Uterus (tissue), 3 donors: ENCODE measurements at regions not wholly inside any gene's neighbourhood (a gene's known extent, or its start where the extent isn't known, plus 50 kb on each side); places are given as distances from the start of the nearest gene placed in this dataset.

Experiments used
- DNase-seq, 2 donors: peaks; one replicate each; pipeline ENCODE4 v3.0.0-alpha.2; 2019 to 2020
- H3K27ac ChIP-seq, 2 donors: fragments of 200-600 bp; sonication (generic); 1 replicate in 1 of 2; 2 replicates in 1 of 2; pipeline ENCODE4 v1.5.1; 2016 to 2018
- H3K27me3 ChIP-seq, 2 donors: fragments of 200-600 bp; sonication (generic); one replicate each; pipeline ENCODE4 v1.5.1; 2018 to 2019; ENCODE audit warnings: control low read depth in 1 of 2
- H3K36me3 ChIP-seq, 2 donors: fragments of 200-600 bp; sonication (generic); one replicate each; pipeline ENCODE4 v1.5.1; 2019; ENCODE audit warnings: control low read depth in 1 of 2
- H3K4me1 ChIP-seq, 2 donors: fragments of 200-600 bp; sonication (generic); one replicate each; pipeline ENCODE4 v1.5.1; 2018 to 2019; ENCODE audit warnings: control low read depth in 1 of 2
- H3K4me3 ChIP-seq, 2 donors: fragments of 200-600 bp; sonication (generic); 1 replicate in 1 of 2; 2 replicates in 1 of 2; pipeline ENCODE4 v1.5.1; 2018 to 2019; ENCODE audit warnings: mild to moderate bottlenecking in 1 of 2
- H3K9me3 ChIP-seq, 2 donors: fragments of 200-600 bp; sonication (generic); one replicate each; pipeline ENCODE4 v1.5.1; 2019; ENCODE audit warnings: control low read depth in 1 of 2
- CTCF ChIP-seq, 4 experiments: fragments of 200-600 bp in 2 of 4; fragments of 450-650 bp in 2 of 4; sonication (generic) in 2 of 4; IDR thresholded peaks; one replicate each; pipeline ENCODE4 v1.5.1; 2016 to 2019; ENCODE audit warnings: antibody characterized with exemption in 4 of 4, mild to moderate bottlenecking in 2 of 4, moderate library complexity in 1 of 4
- POLR2A ChIP-seq, 2 donors: fragments of 450-650 bp; IDR thresholded peaks; one replicate each; pipeline ENCODE4 v1.6.1; 2016; ENCODE audit warnings: antibody characterized with exemption in 2 of 2, mild to moderate bottlenecking in 1 of 2, moderate library complexity in 1 of 2
- intact Hi-C: fragments of 100-400 bp; cut with DNase I; formaldehyde crosslinking; loops from one replicate; pipeline ENCODE4 v1.15.1; 2023; ENCODE audit warnings: low total_unique reads
- donor health status: DM: yes; HTN: yes; CAD: no.

DNA sequence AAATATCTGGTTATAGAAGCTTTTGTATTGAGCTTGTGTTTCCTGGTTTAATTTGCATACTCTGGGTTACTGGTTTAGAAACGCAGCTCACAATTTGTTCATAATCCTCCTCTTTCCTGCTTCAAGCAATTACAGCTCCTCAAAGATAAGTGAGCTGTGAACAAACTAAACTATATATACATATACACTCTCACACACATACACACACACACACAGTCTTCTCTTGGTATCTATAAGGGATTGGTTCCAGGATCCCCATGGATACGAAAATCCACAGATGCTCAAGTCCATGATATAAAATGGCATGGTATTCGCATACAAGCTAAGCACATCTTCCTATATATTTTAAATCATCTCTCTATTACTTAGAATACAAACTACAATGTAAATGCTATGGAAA, 510.9 kb upstream of the CDH18 start:
- TF ChIP-seq POLR2A (IDR thresholded peaks at IDR 0.05) (no peak), CTCF (IDR thresholded peaks at IDR 0.05) (no peak)
- Histone ChIP-seq H3K4me3 (no peak overlapping the region), H3K27me3 (no peaks in the 10 kb centered on the region), H3K27ac (no peak overlapping the region), H3K4me1 (no peaks in the 10 kb centered on the region), H3K36me3 (no peaks in the 10 kb centered on the region), H3K9me3 (no peaks in the 10 kb centered on the region)
- DNase-seq: no peak
- intact Hi-C loops: no loop called here

DNA sequence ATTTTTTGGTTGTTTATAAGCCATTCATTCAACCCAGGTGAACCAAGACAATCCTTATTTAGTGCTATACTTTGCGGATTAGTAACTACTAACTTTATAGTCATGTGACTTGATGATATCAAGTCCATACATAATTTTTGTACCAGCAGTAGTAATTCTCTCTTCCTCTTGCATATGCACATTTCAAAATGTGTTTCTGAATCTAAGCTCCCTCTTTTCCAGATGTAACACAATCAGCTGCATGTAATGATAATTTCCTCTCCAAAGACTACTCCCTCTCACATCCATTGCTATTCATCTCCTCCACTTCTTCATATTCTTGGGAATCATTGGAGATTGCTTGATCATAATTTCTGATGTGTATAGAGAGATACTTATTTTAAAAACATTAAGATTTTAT, 510.1 kb upstream of the CDH18 start:
- Histone ChIP-seq H3K4me1 (no peaks in the 10 kb centered on the region), H3K9me3 (no peaks in the 10 kb centered on the region), H3K27me3 (no peaks in the 10 kb centered on the region), H3K36me3 (no peaks in the 10 kb centered on the region), H3K27ac (no peak overlapping the region), H3K4me3 (no peak overlapping the region)
- no peak for DNase-seq
- TF ChIP-seq POLR2A (IDR thresholded peaks at IDR 0.05): no peak
- no peak for TF ChIP-seq CTCF (IDR thresholded peaks at IDR 0.05)
- intact Hi-C loops: no loop called here

DNA sequence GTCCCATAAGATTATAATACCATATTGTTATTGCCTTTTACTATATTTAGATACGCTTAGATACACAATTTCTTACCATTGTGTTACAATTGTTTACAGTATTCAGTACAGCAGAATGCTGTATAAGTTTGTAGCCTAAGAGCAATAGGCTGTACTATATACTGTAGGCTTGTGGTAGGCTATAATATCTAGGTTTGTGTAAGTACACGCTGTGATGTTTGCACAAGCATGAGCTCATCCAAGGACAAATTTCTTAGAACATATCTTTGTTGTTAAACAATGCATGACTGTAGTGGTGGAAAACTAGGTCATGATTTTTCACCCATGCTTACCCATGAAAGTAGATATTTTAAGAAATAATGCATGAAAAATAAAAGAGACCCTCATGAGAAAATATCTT, 509.4 kb upstream of the CDH18 start:
- H3K27ac ChIP-seq: no peak overlapping the region
- H3K27me3 ChIP-seq: no peaks in the 10 kb centered on the region
- DNase-seq: no peak
- intact Hi-C loops: no loop called here
- no peaks in the 10 kb centered on the region for H3K9me3 ChIP-seq
- no peaks in the 10 kb centered on the region for H3K36me3 ChIP-seq
- no peak overlapping the region for H3K4me3 ChIP-seq
- no peaks in the 10 kb centered on the region for H3K4me1 ChIP-seq
- no peak for TF ChIP-seq CTCF (IDR thresholded peaks at IDR 0.05)
- no peak for TF ChIP-seq POLR2A (IDR thresholded peaks at IDR 0.05)

GRCh38 chr5:20494706-20495105, 506.7 kb upstream of the CDH18 start:
- no peaks in the 10 kb centered on the region for H3K27me3 ChIP-seq
- no peaks in the 10 kb centered on the region for H3K9me3 ChIP-seq
- H3K36me3 ChIP-seq: no peaks in the 10 kb centered on the region
- intact Hi-C loops: no loop called here
- DNase-seq: no peak
- no peak overlapping the region for H3K4me3 ChIP-seq
- no peak overlapping the region for H3K27ac ChIP-seq
- TF ChIP-seq POLR2A (IDR thresholded peaks at IDR 0.05): no peak
- TF ChIP-seq CTCF (IDR thresholded peaks at IDR 0.05): no peak
- H3K4me1 ChIP-seq: no peaks in the 10 kb centered on the region

DNA sequence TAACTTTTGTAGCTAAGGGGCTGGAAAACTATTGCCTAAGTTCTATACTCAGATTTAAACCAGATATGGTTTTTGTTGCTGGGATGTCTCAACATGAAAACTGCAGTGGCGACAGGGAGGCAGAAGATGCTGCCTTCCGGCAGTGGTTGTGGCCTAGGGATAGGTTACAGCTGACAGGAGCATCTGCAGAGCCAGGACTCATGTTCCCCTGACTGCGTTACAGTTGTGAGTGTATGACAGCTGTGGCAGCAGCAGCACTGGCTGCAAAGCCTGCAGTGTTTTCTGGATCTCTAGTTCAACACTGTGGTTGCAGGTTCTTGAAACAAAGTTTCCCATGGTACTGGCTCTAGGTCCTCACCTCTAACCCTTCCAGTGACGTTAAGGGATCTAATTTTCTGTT, 498.8 kb upstream of the CDH18 start:
- Histone ChIP-seq H3K27me3 (no peaks in the 10 kb centered on the region), H3K36me3 (no peaks in the 10 kb centered on the region), H3K27ac (no peak overlapping the region), H3K9me3 (no peaks in the 10 kb centered on the region), H3K4me1 (no peaks in the 10 kb centered on the region), H3K4me3 (no peak overlapping the region)
- intact Hi-C loops: no loop called here
- no peak for TF ChIP-seq CTCF (IDR thresholded peaks at IDR 0.05)
- no peak for TF ChIP-seq POLR2A (IDR thresholded peaks at IDR 0.05)
- no peak for DNase-seq
